ENCODE measurements at regions not wholly inside any gene's neighbourhood (a gene's known extent, or its start where the extent isn't known, plus 50 kb on each side); places are given as distances from the start of the nearest gene placed in this dataset.

DNA sequence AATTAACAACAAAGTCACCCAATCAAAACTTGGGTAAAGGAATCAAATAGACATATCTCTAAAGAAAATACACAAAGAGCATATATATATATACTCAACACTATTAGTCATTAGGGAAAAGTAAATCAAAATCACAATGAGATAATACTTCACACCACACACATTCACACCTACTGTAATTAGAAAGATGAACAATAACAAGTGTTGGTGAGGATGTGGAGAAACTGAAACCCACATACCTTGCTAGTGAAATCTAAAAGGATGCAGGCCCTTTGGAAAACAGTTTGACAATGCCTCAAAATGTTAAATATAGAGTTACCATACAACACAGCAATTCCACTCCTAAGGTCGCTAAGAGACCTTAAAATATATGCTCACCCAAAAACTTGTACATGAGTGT, 177.1 kb downstream of the ANKRD60 start:
- TF ChIP-seq, protein P1, sequence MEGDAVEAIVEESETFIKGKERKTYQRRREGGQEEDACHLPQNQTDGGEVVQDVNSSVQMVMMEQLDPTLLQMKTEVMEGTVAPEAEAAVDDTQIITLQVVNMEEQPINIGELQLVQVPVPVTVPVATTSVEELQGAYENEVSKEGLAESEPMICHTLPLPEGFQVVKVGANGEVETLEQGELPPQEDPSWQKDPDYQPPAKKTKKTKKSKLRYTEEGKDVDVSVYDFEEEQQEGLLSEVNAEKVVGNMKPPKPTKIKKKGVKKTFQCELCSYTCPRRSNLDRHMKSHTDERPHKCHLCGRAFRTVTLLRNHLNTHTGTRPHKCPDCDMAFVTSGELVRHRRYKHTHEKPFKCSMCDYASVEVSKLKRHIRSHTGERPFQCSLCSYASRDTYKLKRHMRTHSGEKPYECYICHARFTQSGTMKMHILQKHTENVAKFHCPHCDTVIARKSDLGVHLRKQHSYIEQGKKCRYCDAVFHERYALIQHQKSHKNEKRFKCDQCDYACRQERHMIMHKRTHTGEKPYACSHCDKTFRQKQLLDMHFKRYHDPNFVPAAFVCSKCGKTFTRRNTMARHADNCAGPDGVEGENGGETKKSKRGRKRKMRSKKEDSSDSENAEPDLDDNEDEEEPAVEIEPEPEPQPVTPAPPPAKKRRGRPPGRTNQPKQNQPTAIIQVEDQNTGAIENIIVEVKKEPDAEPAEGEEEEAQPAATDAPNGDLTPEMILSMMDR (IDR thresholded peaks at IDR 0.05; ENCODE audit: insufficient read depth, low read length): no peak
- TF ChIP-seq POLR2AphosphoS5 (IDR thresholded peaks at IDR 0.05; ENCODE audit: low read depth) (no peak), GABPA (IDR thresholded peaks at IDR 0.05; ENCODE audit: low read depth) (no peak)
